ENCODE measurements at regions not wholly inside any gene's neighbourhood (a gene's known extent, or its start where the extent isn't known, plus 50 kb on each side); places are given as distances from the start of the nearest gene placed in this dataset.

GRCh38 chr10:54993148-54993547 lies 192.1 kb upstream of the PCDH15 start:
- DNase-seq (ENCODE audit: low read depth): no peak

GRCh38 chr10:54985732-54986131 lies 184.7 kb upstream of the PCDH15 start:
- no peak for DNase-seq (ENCODE audit: low read depth)

GRCh38 chr10:54983255-54983654 lies 182.2 kb upstream of the PCDH15 start:
- DNase-seq (ENCODE audit: low read depth): no peak

GRCh38 chr10:54962134-54962900 lies 161.3 kb upstream of the PCDH15 start:
- no peak for DNase-seq (ENCODE audit: low read depth)

GRCh38 chr10:54961040-54961439 lies 160.0 kb upstream of the PCDH15 start:
- no peak for DNase-seq (ENCODE audit: low read depth)

GRCh38 chr10:54958844-54959243 lies 157.8 kb upstream of the PCDH15 start:
- no peak for DNase-seq (ENCODE audit: low read depth)

- no peak for DNase-seq (ENCODE audit: low read depth)
These were observed 146.6 kb upstream of the PCDH15 start for GRCh38 chr10:54947605-54948004.

GRCh38 chr10:54940418-54940817 lies 139.4 kb upstream of the PCDH15 start:
- no peak for DNase-seq (ENCODE audit: low read depth)

- no peak for DNase-seq (ENCODE audit: low read depth)
These were observed 113.0 kb upstream of the PCDH15 start for GRCh38 chr10:54914049-54914448.

GRCh38 chr10:54909165-54909564 lies 108.1 kb upstream of the PCDH15 start:
- DNase-seq (ENCODE audit: low read depth): no peak

GRCh38 chr10:54908019-54908418 lies 107.0 kb upstream of the PCDH15 start:
- no peak for DNase-seq (ENCODE audit: low read depth)

GRCh38 chr10:54906940-54907339 lies 105.9 kb upstream of the PCDH15 start:
- no peak for DNase-seq (ENCODE audit: low read depth)

- no peak for DNase-seq (ENCODE audit: low read depth)
These were observed 104.7 kb upstream of the PCDH15 start for GRCh38 chr10:54905578-54906192.

GRCh38 chr10:54904833-54905232 lies 103.8 kb upstream of the PCDH15 start:
- DNase-seq (ENCODE audit: low read depth): no peak

- no peak for DNase-seq (ENCODE audit: low read depth)
These were observed 102.7 kb upstream of the PCDH15 start for GRCh38 chr10:54903745-54904144.

GRCh38 chr10:54900584-54900983 lies 99.6 kb upstream of the PCDH15 start:
- no peak for DNase-seq (ENCODE audit: low read depth)

GRCh38 chr10:54880996-54881395 lies 80.0 kb upstream of the PCDH15 start:
- no peak for DNase-seq (ENCODE audit: low read depth)

- no peak for DNase-seq (ENCODE audit: low read depth)
These were observed 68.0 kb upstream of the PCDH15 start for GRCh38 chr10:54869022-54869421.

GRCh38 chr10:54866666-54867065 lies 65.6 kb upstream of the PCDH15 start:
- DNase-seq (ENCODE audit: low read depth): no peak

- no peak for DNase-seq (ENCODE audit: low read depth)
These were observed 53.8 kb upstream of the PCDH15 start for GRCh38 chr10:54854843-54855242.

GRCh38 chr10:54854389-54854788 lies 53.4 kb upstream of the PCDH15 start:
- no peak for DNase-seq (ENCODE audit: low read depth)

- DNase-seq (ENCODE audit: low read depth): no peak
These were observed 52.9 kb upstream of the PCDH15 start for GRCh38 chr10:54853883-54854282.
